Endothelial cell of hepatic sinusoid (primary cell): ENCODE measurements at regions not wholly inside any gene's neighbourhood (a gene's known extent, or its start where the extent isn't known, plus 50 kb on each side); places are given as distances from the start of the nearest gene placed in this dataset.

Experiments used
- in situ Hi-C: cut with HindIII; loops from 2 replicates; pipeline ENCODE4 v1.10.0; 2017; ENCODE audit warnings: low sequenced_read_pairs

DNA sequence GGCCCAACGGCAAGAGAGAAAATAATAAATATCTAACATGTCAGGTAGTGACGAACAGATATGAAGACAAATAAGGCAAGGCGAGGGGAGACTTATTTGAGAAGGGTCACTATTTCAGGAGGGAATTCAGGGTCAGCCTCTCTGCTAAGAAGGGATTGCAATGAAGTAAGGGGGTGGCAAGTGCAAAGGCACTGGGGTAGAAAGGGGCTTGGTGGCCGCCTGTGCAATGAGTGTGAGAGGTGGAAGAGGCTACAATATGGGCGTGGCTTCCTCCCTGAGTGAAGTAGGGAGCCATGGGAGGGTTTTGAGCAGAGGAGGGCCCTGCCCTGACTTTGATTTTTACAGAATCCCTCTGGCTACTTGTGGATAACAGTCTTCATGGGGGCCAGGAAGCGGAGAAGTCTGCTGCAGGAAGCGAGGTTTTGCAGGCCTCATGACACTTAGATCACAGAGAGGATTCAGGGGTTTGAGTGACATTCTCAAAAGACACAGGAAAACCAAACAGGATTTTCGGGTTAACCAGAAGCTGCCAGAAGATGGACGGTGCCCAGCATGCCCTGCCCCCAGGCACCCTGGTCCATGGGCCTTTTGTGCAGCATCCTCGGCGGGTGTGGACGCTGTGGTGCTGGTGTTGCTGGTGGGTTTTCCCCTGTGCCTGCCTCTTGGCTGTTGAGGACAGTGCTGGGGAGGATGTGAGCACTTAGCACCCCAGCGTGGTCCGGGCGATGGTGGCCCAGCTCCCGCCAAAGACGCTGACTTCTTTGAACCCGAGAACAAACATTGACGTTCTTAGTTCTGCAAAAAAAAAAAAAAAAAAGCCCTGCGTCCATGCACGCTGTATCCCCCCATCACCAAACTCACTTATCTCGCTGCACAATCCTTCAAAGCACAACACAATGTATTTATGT is 124.2 kb upstream of the PTPN1 start:
- in situ Hi-C loops: no loop called here

- in situ Hi-C loops: no loop called here
These were observed 123.6 kb upstream of the PTPN1 start for GRCh38 chr20:50386641-50386960.

- in situ Hi-C loops: no loop called here
These were observed 122.8 kb upstream of the PTPN1 start for GRCh38 chr20:50387218-50387995.

DNA sequence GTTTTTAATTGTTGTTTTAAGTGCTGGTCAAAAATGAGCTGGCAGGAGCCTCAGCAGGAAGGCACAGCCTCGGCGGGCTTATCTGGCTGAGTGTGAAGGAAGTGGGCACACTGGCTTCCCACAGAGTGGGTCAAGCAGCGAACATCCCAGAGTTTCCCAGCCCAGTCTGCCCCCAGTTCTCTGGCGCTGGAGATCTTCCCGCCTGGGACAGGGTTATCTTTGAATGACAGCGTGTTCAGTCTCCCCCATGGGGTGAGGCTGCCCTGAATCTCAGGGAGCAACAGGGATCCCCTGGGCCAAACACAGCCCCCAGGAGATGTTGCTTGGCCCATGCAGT is 122.2 kb upstream of the PTPN1 start:
- in situ Hi-C loops: no loop called here

DNA sequence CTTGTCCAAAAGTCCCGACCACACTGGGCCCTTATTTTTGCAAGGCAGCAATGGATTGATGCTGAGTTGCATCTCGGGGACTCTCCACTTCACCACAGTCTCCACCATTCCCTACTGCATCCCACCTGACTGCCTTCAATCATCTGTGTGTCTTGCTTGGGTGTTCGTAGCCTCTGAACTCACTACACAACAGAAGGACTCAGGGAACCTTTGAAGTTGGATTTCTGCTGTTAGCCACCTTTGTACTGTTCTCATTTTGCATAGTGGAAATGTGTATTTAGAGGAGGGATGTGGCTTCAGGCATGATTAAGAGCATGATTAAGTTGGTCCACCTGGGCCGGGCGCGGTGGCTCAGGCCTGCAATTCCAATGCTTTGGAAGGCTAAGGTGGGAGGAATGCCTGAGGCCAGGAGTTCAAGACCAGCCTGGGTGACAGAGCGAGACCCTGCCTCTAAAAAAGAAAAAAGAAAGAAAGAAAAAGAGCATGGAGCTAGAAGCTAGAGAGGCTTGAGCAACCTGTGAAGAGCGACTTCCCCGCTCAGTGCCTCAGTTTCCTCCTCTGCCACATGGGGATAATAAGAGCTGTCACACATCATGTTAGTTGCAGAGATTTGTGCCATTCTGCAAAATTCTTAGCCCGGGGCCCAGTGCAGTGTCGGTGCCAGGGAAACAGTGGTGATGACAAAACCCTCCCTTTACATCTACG is 121.3 kb upstream of the PTPN1 start:
- in situ Hi-C loops: no loop called here

- in situ Hi-C loops: no loop called here
These were observed 120.8 kb upstream of the PTPN1 start for GRCh38 chr20:50389438-50389807.

GRCh38 chr20:50389808-50390684 is 120.1 kb upstream of the PTPN1 start:
- in situ Hi-C loops: no loop called here

- in situ Hi-C loops: no loop called here
These were observed 119.3 kb upstream of the PTPN1 start for GRCh38 chr20:50390685-50391443.

DNA sequence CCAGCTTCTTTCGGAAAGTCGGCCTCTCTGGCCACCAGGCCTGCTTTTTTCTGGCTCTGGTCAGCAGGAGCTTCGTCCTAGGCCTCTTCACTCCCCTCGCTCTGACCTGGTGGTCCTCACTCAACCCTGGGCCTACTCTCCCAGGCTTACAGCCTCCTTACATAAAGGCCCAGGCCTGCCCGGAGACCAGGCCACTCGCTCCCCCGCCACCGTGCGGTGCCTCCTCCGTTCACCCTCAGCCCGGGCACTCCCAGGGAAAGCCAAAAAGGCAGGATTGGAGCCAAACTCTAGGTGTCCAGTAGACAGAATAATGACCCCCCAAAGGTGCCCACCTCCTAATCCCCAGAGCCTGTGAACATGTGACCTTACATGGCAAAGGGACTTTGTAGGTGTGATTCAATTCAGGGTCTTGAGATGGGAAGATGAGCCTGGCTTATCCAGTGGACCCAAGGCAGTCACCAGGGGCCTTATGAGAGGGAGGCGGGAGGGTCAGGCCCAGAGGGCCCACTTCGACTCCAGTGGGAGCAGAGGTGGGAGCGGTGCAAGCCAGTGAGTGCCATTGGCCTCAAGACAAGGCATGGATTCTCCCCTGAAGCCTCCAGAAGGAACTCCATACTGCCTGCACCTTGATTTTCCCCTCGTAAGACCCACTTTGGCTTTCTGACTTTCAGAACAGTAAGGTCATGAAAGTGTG is 118.6 kb upstream of the PTPN1 start:
- in situ Hi-C loops: no loop called here

- in situ Hi-C loops: no loop called here
These were observed 117.9 kb upstream of the PTPN1 start for GRCh38 chr20:50392138-50392866.

DNA sequence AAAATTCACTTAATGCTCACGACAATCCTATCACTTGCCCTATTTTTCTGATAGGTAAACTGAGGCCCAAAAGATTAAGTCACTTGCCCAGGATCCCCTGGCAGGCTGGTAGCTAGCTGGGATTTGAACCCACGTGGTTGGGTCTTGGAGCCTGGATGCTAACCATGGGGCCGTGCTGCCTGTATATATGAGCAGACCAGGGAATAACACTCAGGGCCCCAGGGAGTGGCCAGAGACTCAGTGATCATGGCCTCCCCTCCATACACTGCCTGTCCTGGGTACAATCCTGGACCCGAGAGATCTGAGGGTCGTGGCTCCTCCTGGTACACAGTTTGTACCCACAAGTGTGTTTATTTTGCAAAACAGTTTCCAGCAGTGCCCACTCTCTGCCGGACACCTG is 116.9 kb upstream of the PTPN1 start:
- in situ Hi-C loops: no loop called here

- in situ Hi-C loops: no loop called here
These were observed 116.1 kb upstream of the PTPN1 start for GRCh38 chr20:50393990-50394561.

DNA sequence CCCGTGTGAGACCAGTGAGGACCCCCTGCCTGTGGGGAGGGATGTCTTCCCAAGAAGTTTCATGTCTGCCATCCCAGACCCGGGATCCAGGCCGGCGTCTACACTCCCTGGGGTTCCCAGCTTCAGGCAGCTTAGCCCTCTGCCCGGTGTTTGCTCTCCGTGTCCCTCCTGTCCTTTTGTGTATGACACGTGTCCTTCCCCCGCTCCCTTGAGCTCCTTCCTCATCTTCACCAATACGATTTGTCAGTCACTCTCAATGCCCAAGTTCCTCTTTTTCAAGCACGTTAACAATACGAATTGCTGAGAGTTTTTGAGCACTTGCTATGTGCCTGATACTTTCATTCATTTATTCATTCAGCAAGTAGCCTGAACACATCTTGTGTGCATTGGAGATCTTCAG is 115.6 kb upstream of the PTPN1 start:
- in situ Hi-C loops: no loop called here

DNA sequence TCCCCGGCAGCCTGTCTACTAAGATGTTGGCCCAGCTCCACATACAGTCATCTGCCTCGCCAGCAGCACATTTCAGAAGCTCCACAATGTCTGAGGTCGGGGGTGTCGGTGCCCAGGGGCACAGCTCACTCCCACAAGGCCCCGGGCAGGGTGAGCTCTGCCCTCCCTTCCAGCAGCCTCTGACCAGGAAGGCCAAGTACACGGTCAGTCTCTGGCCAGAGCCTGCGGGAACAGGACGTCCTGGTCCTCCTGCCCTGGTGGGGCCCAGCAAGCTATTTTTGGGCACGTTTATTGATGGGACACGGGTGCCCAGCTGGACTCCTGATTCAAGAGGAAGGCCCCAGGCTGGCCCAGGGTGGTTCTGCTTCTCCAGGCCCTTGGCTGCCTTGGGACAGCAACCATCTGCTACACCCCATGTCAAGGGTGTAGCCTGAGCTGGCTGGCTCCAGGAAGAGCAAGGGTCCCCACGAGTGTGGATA is 114.9 kb upstream of the PTPN1 start:
- in situ Hi-C loops: loop anchor here (5.0 kb wide), 1 partner anchor 52 kb away; no protein-coding TSS in a partner anchor

DNA sequence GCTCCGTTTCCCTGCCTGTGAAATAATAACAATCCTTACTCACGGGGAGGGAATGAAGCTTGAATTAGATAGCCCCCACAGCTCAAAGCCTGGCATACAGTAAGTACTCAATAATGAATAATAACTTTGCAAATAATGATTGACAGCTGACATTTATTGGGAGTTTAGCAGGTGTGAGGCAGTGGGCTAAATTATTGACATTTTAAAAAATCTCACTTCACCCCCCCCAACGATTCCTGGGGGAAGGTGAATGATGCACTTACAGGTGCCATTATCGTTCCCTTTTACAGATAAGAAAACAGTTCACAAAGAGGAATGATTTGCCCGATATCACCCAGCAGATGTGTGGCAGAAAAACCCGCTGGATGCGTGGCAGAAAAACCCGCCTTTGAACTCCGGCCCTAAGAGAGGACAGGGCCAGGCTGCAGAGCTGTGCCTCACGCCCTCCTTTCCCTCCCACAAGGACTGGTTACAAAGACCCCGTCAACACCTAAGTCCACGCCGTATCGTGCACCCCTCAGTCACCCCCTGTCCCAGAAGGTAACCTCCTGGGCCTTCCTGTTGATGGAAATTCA is 114.2 kb upstream of the PTPN1 start:
- in situ Hi-C loops: loop anchor here (5.0 kb wide), 1 partner anchor 51 kb away; no protein-coding TSS in a partner anchor

DNA sequence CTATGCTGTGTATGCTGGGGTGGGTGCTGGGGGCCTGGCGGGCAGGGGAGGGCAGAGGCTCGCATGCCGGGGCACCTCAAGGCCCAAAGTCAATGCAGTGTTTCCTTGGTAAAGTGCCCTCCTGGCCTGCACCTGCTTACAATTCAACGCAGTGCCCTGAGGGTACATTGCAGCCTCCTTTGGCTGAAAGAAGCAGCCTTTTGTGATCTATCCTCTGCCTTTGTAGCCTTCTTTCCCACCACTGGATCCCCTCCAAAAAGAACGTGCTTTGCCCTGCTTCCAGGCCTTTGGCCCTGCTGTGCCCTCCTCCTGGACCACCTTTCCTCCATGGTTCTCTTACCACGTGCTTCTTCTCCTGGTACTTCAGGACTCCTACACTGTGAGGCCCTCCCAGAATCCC is 113.6 kb upstream of the PTPN1 start:
- in situ Hi-C loops: loop anchor here (5.0 kb wide), 1 partner anchor 51 kb away; no protein-coding TSS in a partner anchor

- in situ Hi-C loops: loop anchor here (5.0 kb wide), 1 partner anchor 50 kb away; no protein-coding TSS in a partner anchor
These were observed 113.1 kb upstream of the PTPN1 start for GRCh38 chr20:50397058-50397457.

- in situ Hi-C loops: loop anchor here (5.0 kb wide), 1 partner anchor 49 kb away; no protein-coding TSS in a partner anchor
These were observed 112.1 kb upstream of the PTPN1 start for GRCh38 chr20:50398064-50398463.
